ENCODE measurements at regions not wholly inside any gene's neighbourhood (a gene's known extent, or its start where the extent isn't known, plus 50 kb on each side); places are given as distances from the start of the nearest gene placed in this dataset.

- Histone ChIP-seq H3K27me3 (no peaks in the 10 kb centered on the region), H3K27ac (no peak overlapping the region), H3K9me3 (no peaks in the 10 kb centered on the region), H3K36me3 (no peaks in the 10 kb centered on the region), H3K4me3 (no peak overlapping the region), H3K4me1 (no peaks in the 10 kb centered on the region)
- no peak for DNase-seq (ENCODE audit: extremely low spot score in 2 of 2)
- intact Hi-C loops (cut with DNase I), result no loop called here
- TF ChIP-seq POLR2AphosphoS5 (IDR thresholded peaks at IDR 0.05; ENCODE audit: insufficient read depth in 1 of 2, low read depth in 1 of 2) (no peak), POLR2A (IDR thresholded peaks at IDR 0.05) (no peak), CTCF (IDR thresholded peaks at IDR 0.05) (no peak)
These were observed 84.2 kb upstream of the PDZRN3 start for GRCh38 chr3:73708956-73709355.

- DNase-seq (ENCODE audit: extremely low spot score in 2 of 2), result no peak
- Histone ChIP-seq H3K9me3 (no peaks in the 10 kb centered on the region), H3K27me3 (no peaks in the 10 kb centered on the region), H3K36me3 (no peaks in the 10 kb centered on the region), H3K4me1 (no peaks in the 10 kb centered on the region), H3K4me3 (no peak overlapping the region), H3K27ac (no peak overlapping the region)
- TF ChIP-seq POLR2AphosphoS5 (IDR thresholded peaks at IDR 0.05; ENCODE audit: insufficient read depth in 1 of 2, low read depth in 1 of 2) (no peak), CTCF (IDR thresholded peaks at IDR 0.05) (no peak), POLR2A (IDR thresholded peaks at IDR 0.05) (no peak)
- intact Hi-C loops (cut with DNase I), result no loop called here
These were observed 83.0 kb upstream of the PDZRN3 start for GRCh38 chr3:73707772-73708171.

DNA sequence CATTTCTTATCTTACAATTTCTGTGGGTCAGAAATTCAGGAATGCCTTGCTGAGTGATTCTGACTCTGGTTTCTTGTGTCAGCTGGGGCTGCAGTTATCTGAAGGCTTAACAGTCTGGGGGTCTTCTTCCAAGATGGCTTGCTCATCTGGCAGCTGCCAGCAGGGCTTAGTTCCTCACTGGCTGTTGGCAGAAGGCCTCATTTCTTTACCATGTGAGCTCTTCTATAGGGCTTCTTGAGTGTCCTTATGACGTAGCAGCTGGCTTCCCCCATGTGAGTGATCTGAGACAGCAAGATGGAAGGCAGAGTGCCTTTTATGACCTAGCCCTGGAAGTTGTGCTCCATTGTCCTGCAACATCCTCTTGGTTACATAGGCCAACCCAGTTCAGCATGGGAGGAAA is 82.0 kb upstream of the PDZRN3 start:
- Histone ChIP-seq H3K27ac (no peak overlapping the region), H3K36me3 (no peaks in the 10 kb centered on the region), H3K9me3 (no peaks in the 10 kb centered on the region), H3K4me3 (no peak overlapping the region), H3K27me3 (no peaks in the 10 kb centered on the region), H3K4me1 (no peaks in the 10 kb centered on the region)
- intact Hi-C loops (cut with DNase I), result no loop called here
- TF ChIP-seq POLR2AphosphoS5 (IDR thresholded peaks at IDR 0.05; ENCODE audit: insufficient read depth in 1 of 2, low read depth in 1 of 2), result no peak
- no peak for TF ChIP-seq CTCF (IDR thresholded peaks at IDR 0.05)
- no peak for TF ChIP-seq POLR2A (IDR thresholded peaks at IDR 0.05)
- no peak for DNase-seq (ENCODE audit: extremely low spot score in 2 of 2)

DNA sequence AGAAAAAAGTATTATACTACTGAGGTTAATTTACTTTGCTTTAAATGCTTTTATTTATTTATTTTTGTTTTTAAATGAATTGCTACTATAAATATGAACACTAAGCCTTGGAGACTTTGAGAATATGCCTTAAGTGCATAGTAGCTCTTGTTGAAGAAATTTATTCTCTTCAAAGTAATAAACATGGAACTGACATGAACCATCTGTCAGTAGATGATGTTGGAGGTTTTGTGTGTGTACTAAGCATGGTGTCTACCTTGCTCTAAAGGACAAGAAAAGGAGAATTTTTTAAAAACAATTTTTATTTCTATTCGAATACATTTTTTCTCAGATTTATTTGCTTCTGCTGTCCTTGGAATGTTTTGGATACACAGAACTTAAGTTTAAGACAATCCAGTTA is 81.1 kb upstream of the PDZRN3 start:
- intact Hi-C loops (cut with DNase I), result no loop called here
- no peaks in the 10 kb centered on the region for H3K36me3 ChIP-seq
- TF ChIP-seq POLR2AphosphoS5 (IDR thresholded peaks at IDR 0.05; ENCODE audit: insufficient read depth in 1 of 2, low read depth in 1 of 2) (no peak), CTCF (IDR thresholded peaks at IDR 0.05) (no peak), POLR2A (IDR thresholded peaks at IDR 0.05) (no peak)
- no peak overlapping the region for H3K27ac ChIP-seq
- no peak for DNase-seq (ENCODE audit: extremely low spot score in 2 of 2)
- H3K27me3 ChIP-seq, result no peaks in the 10 kb centered on the region
- no peaks in the 10 kb centered on the region for H3K9me3 ChIP-seq
- no peaks in the 10 kb centered on the region for H3K4me1 ChIP-seq
- no peak overlapping the region for H3K4me3 ChIP-seq

GRCh38 chr3:73699327-73699726 is 74.6 kb upstream of the PDZRN3 start:
- Histone ChIP-seq H3K4me1 (no peaks in the 10 kb centered on the region), H3K27ac (no peak overlapping the region), H3K36me3 (no peaks in the 10 kb centered on the region), H3K27me3 (no peaks in the 10 kb centered on the region), H3K9me3 (no peaks in the 10 kb centered on the region), H3K4me3 (no peak overlapping the region)
- DNase-seq (ENCODE audit: extremely low spot score in 2 of 2), result no peak
- TF ChIP-seq CTCF (IDR thresholded peaks at IDR 0.05) (no peak), POLR2AphosphoS5 (IDR thresholded peaks at IDR 0.05; ENCODE audit: insufficient read depth in 1 of 2, low read depth in 1 of 2) (no peak), POLR2A (IDR thresholded peaks at IDR 0.05) (no peak)
- intact Hi-C loops (cut with DNase I), result no loop called here

Data from vagina (tissue), 2 donors.